H1 (cell line): ENCODE measurements at regions not wholly inside any gene's neighbourhood (a gene's known extent, or its start where the extent isn't known, plus 50 kb on each side); places are given as distances from the start of the nearest gene placed in this dataset.

Experiments used
- CTCF ChIA-PET: fragments of 300-600 bp; sonication (Branson Sonifier 250); formaldehyde crosslinking; loops from one replicate; lab custom pipeline; 2021; ENCODE audit not compliant: partially characterized antibody; lab: Charles Lee
- POLR2A ChIA-PET: fragments of 300-600 bp; sonication (Branson Sonifier 250); formaldehyde crosslinking; loops from one replicate; lab custom pipeline; 2021; ENCODE audit warnings: inconsistent platforms; ENCODE audit not compliant: partially characterized antibody; lab: Charles Lee
- DNase-seq, 2 experiments: peaks; one replicate each; pipeline versions ENCODE4 v3.0.0 to v3.0.0-alpha.2; 2010 to 2022; ENCODE audit warnings: low spot score in 2 of 2, low read depth in 1 of 2, mixed read lengths in 1 of 2
- FAIRE-seq: peaks from 2 replicates; lab custom pipeline; 2011; peaks lifted over from hg19 to GRCh38; lab: Jason Lieb, UNC
- H2AFZ ChIP-seq: 2 replicates; pipeline ENCODE4 v1.8.1; 2012; ENCODE audit warnings: low read length, inconsistent platforms
- H2AK5ac ChIP-seq: 2 replicates; pipeline ENCODE4 v1.6.1; 2013; ENCODE audit warnings: low read depth, low read length
- H2BK120ac ChIP-seq: replicated peaks from 2 replicates; pipeline ENCODE3; 2013; ENCODE audit warnings: low read depth, low read length, inconsistent platforms
- H2BK12ac ChIP-seq: 2 replicates; pipeline ENCODE4 v1.6.1; 2013; ENCODE audit warnings: low read depth, low read length
- H2BK15ac ChIP-seq: 2 replicates; pipeline ENCODE4 v1.6.1; 2013; ENCODE audit warnings: low read length
- H2BK20ac ChIP-seq: 2 replicates; pipeline ENCODE4 v1.6.1; 2013; ENCODE audit warnings: low read length
- H2BK5ac ChIP-seq: 2 replicates; pipeline ENCODE4 v1.6.1; 2013; ENCODE audit warnings: low read depth, low read length
- H3K14ac ChIP-seq: 2 replicates; pipeline ENCODE4 v1.6.1; 2013; ENCODE audit warnings: inconsistent platforms; ENCODE audit not compliant: insufficient read length
- H3K18ac ChIP-seq: 2 replicates; pipeline ENCODE4 v1.6.1; 2013; ENCODE audit warnings: low read length; ENCODE audit errors: extremely low read depth
- H3K23ac ChIP-seq: 2 replicates; pipeline ENCODE4 v1.6.1; 2013; ENCODE audit warnings: inconsistent platforms; ENCODE audit not compliant: insufficient read length
- H3K23me2 ChIP-seq: 2 replicates; pipeline ENCODE4 v1.6.1; 2013; ENCODE audit warnings: low read depth, low read length
- H3K27ac ChIP-seq: 2 replicates; pipeline ENCODE4 v1.6.1; 2011; ENCODE audit warnings: low read depth, low read length, inconsistent platforms
- H3K27me3 ChIP-seq, 4 experiments: replicated peaks in 1 of 4; 1 replicate in 1 of 4; 2 replicates in 3 of 4; pipeline versions ENCODE4 v1.6.1 to v1.8.1; 2011 to 2013; ENCODE audit warnings: low read length in 3 of 4, mild to moderate bottlenecking in 3 of 4, inconsistent platforms in 2 of 4, mixed read lengths in 2 of 4, moderate library complexity in 1 of 4; ENCODE audit not compliant: control insufficient read depth in 3 of 4, insufficient read depth in 3 of 4; ENCODE audit errors: extremely low read depth in 1 of 4
- H3K36me3 ChIP-seq, 4 experiments: 2 replicates each; pipeline versions ENCODE4 v1.6.1 to v1.8.1; 2011 to 2013; ENCODE audit warnings: mild to moderate bottlenecking in 4 of 4, low read length in 3 of 4, moderate library complexity in 2 of 4, control low read depth in 1 of 4, inconsistent platforms in 1 of 4; ENCODE audit not compliant: insufficient read depth in 4 of 4, control insufficient read depth in 2 of 4
- H3K4ac ChIP-seq: replicated peaks from 2 replicates; pipeline ENCODE3; 2013; ENCODE audit warnings: low read length, low read depth, mixed read lengths, inconsistent platforms; ENCODE audit not compliant: insufficient read length
- H3K4me1 ChIP-seq, 4 experiments: replicated peaks in 1 of 4; 1 replicate in 1 of 4; 2 replicates in 3 of 4; pipeline versions ENCODE4 v1.6.1 to v1.8.1; 2011 to 2013; ENCODE audit warnings: low read length in 3 of 4, inconsistent platforms in 2 of 4, mixed read lengths in 1 of 4; ENCODE audit not compliant: insufficient read depth in 4 of 4, control insufficient read depth in 3 of 4
- H3K4me2 ChIP-seq, 2 experiments: 2 replicates each; pipeline versions ENCODE4 v1.6.1 to v1.8.1; 2011 to 2013; ENCODE audit warnings: low read depth in 2 of 2, low read length in 2 of 2, control low read depth in 1 of 2, inconsistent platforms in 1 of 2, mild to moderate bottlenecking in 1 of 2; ENCODE audit not compliant: insufficient read depth in 1 of 2
- H3K4me3 ChIP-seq, 4 experiments: fragments of 200-600, 300-600 bp in 1 of 4; sonication (generic), shearing (Covaris generic), sonication (Bioruptor Twin) in 1 of 4; 2 replicates each; pipeline versions ENCODE4 v1.5.1 to v1.8.1; 2011 to 2016; ENCODE audit warnings: low read length in 4 of 4, low read depth in 3 of 4, control low read depth in 2 of 4, inconsistent platforms in 2 of 4, mild to moderate bottlenecking in 2 of 4, mixed read lengths in 1 of 4, moderate library complexity in 1 of 4; ENCODE audit not compliant: insufficient read depth in 2 of 4; ENCODE audit errors: extremely low read depth in 1 of 4
- H3K56ac ChIP-seq: replicated peaks from 2 replicates; pipeline ENCODE3; 2013; ENCODE audit warnings: low read depth, mild to moderate bottlenecking, mixed read lengths, low read length, inconsistent platforms; ENCODE audit not compliant: insufficient read length
- H3K79me1 ChIP-seq: 2 replicates; pipeline ENCODE4 v1.6.1; 2013; ENCODE audit warnings: low read depth, low read length, control low read depth
- H3K79me2 ChIP-seq, 2 experiments: 2 replicates each; pipeline versions ENCODE4 v1.6.1 to v1.8.1; 2012 to 2013; ENCODE audit warnings: low read length in 2 of 2, mild to moderate bottlenecking in 2 of 2, inconsistent platforms in 1 of 2; ENCODE audit not compliant: insufficient read depth in 2 of 2, control insufficient read depth in 1 of 2
- H3K9ac ChIP-seq, 4 experiments: replicated peaks in 1 of 4; 1 replicate in 1 of 4; 2 replicates in 3 of 4; pipeline versions ENCODE4 v1.6.1 to v1.8.1; 2011 to 2013; ENCODE audit warnings: low read depth in 3 of 4, low read length in 3 of 4, control low read depth in 2 of 4, mild to moderate bottlenecking in 2 of 4, moderate library complexity in 2 of 4, inconsistent platforms in 1 of 4; ENCODE audit errors: extremely low read depth in 1 of 4
- H3K9me3 ChIP-seq, 2 experiments: 2 replicates each; pipeline versions ENCODE4 v1.6.1 to v1.8.1; 2012 to 2013; ENCODE audit warnings: mild to moderate bottlenecking in 2 of 2, moderate library complexity in 2 of 2, control low read depth in 1 of 2, inconsistent platforms in 1 of 2, low read depth in 1 of 2, low read length in 1 of 2, mixed read lengths in 1 of 2; ENCODE audit not compliant: insufficient read depth in 2 of 2
- H4K20me1 ChIP-seq, 2 experiments: replicated peaks in 1 of 2; 2 replicates each; pipeline versions ENCODE3 to v1.8.1; 2011 to 2013; ENCODE audit warnings: inconsistent platforms in 2 of 2, low read length in 2 of 2, mild to moderate bottlenecking in 1 of 2; ENCODE audit not compliant: insufficient read depth in 2 of 2, control insufficient read depth in 1 of 2
- H4K5ac ChIP-seq: 2 replicates; pipeline ENCODE4 v1.6.1; 2013; ENCODE audit warnings: low read length, low read depth, mixed read lengths, inconsistent platforms; ENCODE audit not compliant: insufficient read length
- H4K8ac ChIP-seq: 2 replicates; pipeline ENCODE4 v1.8.0; 2013; ENCODE audit warnings: mild to moderate bottlenecking, moderate library complexity, low read length, inconsistent platforms; ENCODE audit not compliant: insufficient read depth; ENCODE audit errors: extremely low read depth
- H4K91ac ChIP-seq: replicated peaks from 2 replicates; pipeline ENCODE3; 2013; ENCODE audit warnings: low read length, mixed read lengths, inconsistent platforms; ENCODE audit not compliant: insufficient read length
- BACH1 ChIP-seq: IDR thresholded peaks from 2 replicates; pipeline ENCODE4 v1.6.1; 2012; ENCODE audit warnings: low read length, improper control_type of control experiment
- CBX8 ChIP-seq: fragments of 300-800, 300-1000 bp; sonication (generic); IDR thresholded peaks from 2 replicates; pipeline ENCODE4 v1.7.1; 2016; ENCODE audit warnings: low read depth, low read length, borderline replicate concordance
- CREB1 ChIP-seq: IDR thresholded peaks from 2 replicates; pipeline ENCODE4 v1.6.1; 2012; ENCODE audit warnings: inconsistent platforms
- KDM1A ChIP-seq: fragments of 200-600, 300-600 bp; sonication (generic); IDR thresholded peaks from 2 replicates; pipeline ENCODE4 v1.7.1; 2016; ENCODE audit warnings: mild to moderate bottlenecking, low read length, borderline replicate concordance
- KDM5A ChIP-seq: fragments of 200-600 bp; IDR thresholded peaks from 2 replicates; pipeline ENCODE4 v1.7.1; 2012; ENCODE audit warnings: mild to moderate bottlenecking, low read length, inconsistent platforms, mixed read lengths
- RBBP5 ChIP-seq: IDR thresholded peaks from 2 replicates; pipeline ENCODE4 v1.7.1; 2012; ENCODE audit warnings: low read depth, mild to moderate bottlenecking, inconsistent platforms, low read length, moderate library complexity, borderline replicate concordance
- SIN3A ChIP-seq, 2 experiments: IDR thresholded peaks in 1 of 2; conservative IDR thresholded peaks in 1 of 2; 2 replicates each; pipeline ENCODE4 v1.6.1; 2011 to 2012; ENCODE audit warnings: low read length in 2 of 2, improper control_type of control experiment in 1 of 2, low read depth in 1 of 2, mild to moderate bottlenecking in 1 of 2
- SIX5 ChIP-seq: IDR thresholded peaks from 2 replicates; pipeline ENCODE4 v1.6.1; 2011; ENCODE audit warnings: mild to moderate bottlenecking, low read depth, low read length
- SP1 ChIP-seq: IDR thresholded peaks from 2 replicates; pipeline ENCODE4 v1.6.1; 2011; ENCODE audit warnings: low read depth, low read length
- SP2 ChIP-seq: IDR thresholded peaks from 2 replicates; pipeline ENCODE4 v1.6.1; 2012; ENCODE audit warnings: mild to moderate bottlenecking, low read length, inconsistent platforms
- SP4 ChIP-seq: IDR thresholded peaks from 2 replicates; pipeline ENCODE4 v1.6.1; 2012; ENCODE audit warnings: low read length, inconsistent platforms
- SUZ12 ChIP-seq: fragments of 200-600 bp; sonication (generic); IDR thresholded peaks from 2 replicates; pipeline ENCODE4 v1.6.1; 2012; ENCODE audit warnings: mild to moderate bottlenecking, inconsistent platforms, low read length, moderate library complexity, mixed read lengths
- TAF1 ChIP-seq: IDR thresholded peaks from 2 replicates; pipeline ENCODE4 v1.6.1; 2011; ENCODE audit warnings: mild to moderate bottlenecking, low read depth, low read length
- TAF7 ChIP-seq: optimal IDR thresholded peaks from 2 replicates; pipeline ENCODE3; 2011; ENCODE audit warnings: low read depth, mild to moderate bottlenecking, inconsistent platforms, low read length, moderate library complexity, borderline replicate concordance
- ZNF274 ChIP-seq: IDR thresholded peaks from 2 replicates; pipeline ENCODE4 v1.7.0; 2012; ENCODE audit warnings: low read length, borderline replicate concordance; ENCODE audit errors: extremely low read depth
- WGBS, 2 experiments: shearing (Covaris generic) in 1 of 2; methylation state at CpG; one replicate each; pipeline versions ENCODE4 v1.1.6 to v1.1.7; 2013 to 2015; ENCODE audit warnings: low lambda C conversion rate in 2 of 2, mixed read lengths in 2 of 2, inconsistent platforms in 1 of 2, low coverage in 1 of 2, missing lambda C conversion rate in 1 of 2; ENCODE audit not compliant: insufficient replicate concordance in 2 of 2, insufficient coverage in 1 of 2, insufficient read length in 1 of 2; ENCODE audit errors: extremely low coverage in 1 of 2, missing lambda C conversion rate in 1 of 2; 5-methylcytosine and 5-hydroxymethylcytosine counted together
- TF ChIP-seq, protein P1 (sequence below): IDR thresholded peaks from 2 replicates; pipeline ENCODE4 v1.6.1; 2011; ENCODE audit warnings: low read depth, mild to moderate bottlenecking, low read length; ENCODE audit not compliant: insufficient read depth

- POLR2A ChIA-PET, result no interaction called here
- FAIRE-seq, result no peak
Observed at GRCh38 chr3:80384811-80385210, 617.0 kb upstream of the ROBO1 start.

More at GRCh38 chr3:80384811-80385210, 617.0 kb upstream of the ROBO1 start:
- no peak overlapping the region for H3K4me2 ChIP-seq
- H2BK12ac ChIP-seq, result no peak overlapping the region
- no peak overlapping the region for H2AK5ac ChIP-seq
- no peaks in the 10 kb centered on the region; the same call in 1 of the 2 replicates for H3K23me2 ChIP-seq
- H3K18ac ChIP-seq, result no peak overlapping the region
- H3K56ac ChIP-seq, result no peak overlapping the region
- H4K20me1 ChIP-seq, result no peaks in the 10 kb centered on the region
- no peaks in the 10 kb centered on the region for H3K27me3 ChIP-seq
- TF ChIP-seq TAF1 (no peak), SIX5 (no peak), TAF7 (no peak), CBX8 (no peak), CREB1 (no peak), SP2 (no peak), SP4 (no peak), SP1 (no peak), RBBP5 (no peak), KDM5A (no peak), KDM1A (no peak), SUZ12 (no peak), SIN3A (conservative IDR thresholded peaks at IDR 0.05 in 1 of 2, IDR thresholded peaks at IDR 0.05 in 1 of 2; ENCODE audit: low read depth in 1 of 2, low read length in 2 of 2) (no peak), ZNF274 (no peak), BACH1 (no peak)
- TF ChIP-seq, protein P1, sequence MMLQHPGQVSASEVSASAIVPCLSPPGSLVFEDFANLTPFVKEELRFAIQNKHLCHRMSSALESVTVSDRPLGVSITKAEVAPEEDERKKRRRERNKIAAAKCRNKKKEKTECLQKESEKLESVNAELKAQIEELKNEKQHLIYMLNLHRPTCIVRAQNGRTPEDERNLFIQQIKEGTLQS, result no peak
- H2BK15ac ChIP-seq, result no peak overlapping the region
- H4K91ac ChIP-seq, result no peak overlapping the region
- H2BK5ac ChIP-seq, result no peak overlapping the region
- no peaks in the 10 kb centered on the region for H3K79me2 ChIP-seq
- WGBS, 2 experiments, result 85% methylated on average over 5 of the region's 5 CpGs; no CpG with 5 or more reads in 1 of the 2 experiments
- H3K4me3 ChIP-seq, result no peak overlapping the region
- H2BK120ac ChIP-seq, result no peak overlapping the region
- no peak for DNase-seq
- CTCF ChIA-PET, result interaction anchor here (0.7 kb wide), 1 partner anchor 23 kb away, joined by 3 read pairs; no protein-coding TSS in a partner anchor
- H2BK20ac ChIP-seq, result no peak overlapping the region
- H2AFZ ChIP-seq, result peak overlapping the region; percentile 27; the same call in 1 of the 2 replicates
- H3K14ac ChIP-seq, result no peak overlapping the region
- H3K27ac ChIP-seq, result no peak overlapping the region
- H3K36me3 ChIP-seq, result no peaks in the 10 kb centered on the region
- H4K5ac ChIP-seq, result no peak overlapping the region
- no peaks in the 10 kb centered on the region for H3K9me3 ChIP-seq
- no peak overlapping the region for H3K4ac ChIP-seq
- no peak overlapping the region for H3K9ac ChIP-seq
- no peak overlapping the region for H4K8ac ChIP-seq
- no peaks in the 10 kb centered on the region for H3K79me1 ChIP-seq
- H3K23ac ChIP-seq, result no peak overlapping the region
- H3K4me1 ChIP-seq, result no peaks in the 10 kb centered on the region
